HUES48 (cell line): ENCODE measurements at regions not wholly inside any gene's neighbourhood (a gene's known extent, or its start where the extent isn't known, plus 50 kb on each side); places are given as distances from the start of the nearest gene placed in this dataset.
"Not testable (repeated sequence)": the region's sequence is repeated elsewhere in the genome, so short reads cannot be mapped to it uniquely, and the experiment has no call there.

Source experiments
- H3K27ac ChIP-seq: one replicate; pipeline ENCODE4 v1.7.0; 2013; ENCODE audit warnings: low read depth, low read length, inconsistent platforms
- H3K27me3 ChIP-seq: 2 replicates; pipeline ENCODE4 v1.6.1; 2013; ENCODE audit warnings: mild to moderate bottlenecking, low read length; ENCODE audit not compliant: control insufficient read depth, insufficient read depth
- H3K36me3 ChIP-seq: 2 replicates; pipeline ENCODE4 v1.6.1; 2013; ENCODE audit warnings: low read length; ENCODE audit not compliant: control insufficient read depth, insufficient read depth
- H3K4me1 ChIP-seq: 2 replicates; pipeline ENCODE4 v1.6.1; 2013; ENCODE audit warnings: mild to moderate bottlenecking, low read length; ENCODE audit not compliant: control insufficient read depth, insufficient read depth
- H3K4me3 ChIP-seq: 2 replicates; pipeline ENCODE4 v1.5.1; 2013; ENCODE audit warnings: mild to moderate bottlenecking, low read depth, low read length
- H3K9ac ChIP-seq: 2 replicates; pipeline ENCODE4 v1.6.1; 2013; ENCODE audit warnings: mild to moderate bottlenecking, low read depth, low read length, moderate library complexity
- H3K9me3 ChIP-seq: 2 replicates; pipeline ENCODE4 v1.6.1; 2013; ENCODE audit warnings: low read length; ENCODE audit not compliant: control insufficient read depth, insufficient read depth

DNA sequence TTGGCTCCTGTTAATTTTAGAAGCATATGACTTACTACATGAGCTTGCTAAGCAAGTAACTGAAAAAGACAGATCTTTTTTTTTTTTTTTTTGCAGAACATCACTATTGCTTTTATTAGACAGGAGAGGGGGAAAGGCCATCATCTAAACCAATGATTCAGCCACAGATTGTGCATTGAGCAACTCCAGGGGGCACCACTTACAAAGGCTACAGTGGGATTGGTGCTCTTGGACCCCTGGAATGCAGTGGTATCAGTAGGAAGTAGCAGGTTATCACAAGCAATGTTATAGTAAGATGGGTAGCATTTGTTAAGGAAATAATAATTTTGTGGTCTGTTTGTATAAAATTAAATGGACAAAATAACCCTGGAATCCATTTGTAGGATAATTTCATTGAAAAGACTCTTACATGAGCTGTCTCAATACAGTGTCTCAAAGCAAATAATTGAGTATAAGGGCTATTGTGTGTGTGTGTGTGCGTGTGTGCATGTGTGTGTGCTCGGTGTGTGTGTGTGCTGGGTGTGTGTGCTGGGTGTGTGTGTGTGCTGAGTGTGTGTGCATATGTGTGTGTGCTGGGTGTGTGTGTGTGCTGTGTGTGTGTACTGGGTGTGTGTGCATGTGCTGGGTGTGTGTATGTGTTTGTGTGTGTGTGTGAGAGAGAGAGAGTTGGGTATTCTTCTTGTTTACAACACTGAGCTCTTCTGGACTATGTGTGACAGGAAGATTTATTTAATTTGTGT lies 296.3 kb downstream of the PCDH7 start:
- no peak overlapping the region for H3K9ac ChIP-seq
- no peak overlapping the region for H3K4me3 ChIP-seq
- H3K36me3 ChIP-seq = no peaks in the 10 kb centered on the region
- H3K27ac ChIP-seq = no peak overlapping the region
- no peaks in the 10 kb centered on the region for H3K9me3 ChIP-seq
- H3K27me3 ChIP-seq = no peaks in the 10 kb centered on the region
- no peaks in the 10 kb centered on the region; the same call in 1 of the 2 replicates for H3K4me1 ChIP-seq

DNA sequence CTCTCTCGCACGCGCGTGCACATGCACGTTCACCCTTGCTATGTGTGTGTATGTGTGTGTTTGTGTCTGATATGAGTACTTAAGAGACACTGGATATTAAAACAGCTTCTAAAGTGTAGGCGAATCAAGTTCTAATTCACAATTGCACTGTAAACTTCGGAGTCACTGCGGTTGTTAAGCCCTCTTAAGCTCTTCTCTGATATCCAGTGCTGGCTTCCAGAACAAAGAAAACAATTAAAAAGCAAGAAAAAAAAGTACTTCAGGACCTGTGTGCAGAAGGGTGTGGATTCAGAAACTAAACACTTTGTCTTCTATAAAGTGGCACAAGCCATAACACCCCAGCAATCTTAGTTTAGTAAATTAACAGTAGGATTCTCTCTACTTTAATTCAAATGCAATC lies 300.2 kb downstream of the PCDH7 start:
- no peak overlapping the region for H3K9ac ChIP-seq
- H3K4me1 ChIP-seq = no peaks in the 10 kb centered on the region; the same call in 1 of the 2 replicates
- no peak overlapping the region for H3K27ac ChIP-seq
- no peaks in the 10 kb centered on the region for H3K9me3 ChIP-seq
- no peaks in the 10 kb centered on the region for H3K27me3 ChIP-seq
- no peaks in the 10 kb centered on the region for H3K36me3 ChIP-seq
- no peak overlapping the region for H3K4me3 ChIP-seq

DNA sequence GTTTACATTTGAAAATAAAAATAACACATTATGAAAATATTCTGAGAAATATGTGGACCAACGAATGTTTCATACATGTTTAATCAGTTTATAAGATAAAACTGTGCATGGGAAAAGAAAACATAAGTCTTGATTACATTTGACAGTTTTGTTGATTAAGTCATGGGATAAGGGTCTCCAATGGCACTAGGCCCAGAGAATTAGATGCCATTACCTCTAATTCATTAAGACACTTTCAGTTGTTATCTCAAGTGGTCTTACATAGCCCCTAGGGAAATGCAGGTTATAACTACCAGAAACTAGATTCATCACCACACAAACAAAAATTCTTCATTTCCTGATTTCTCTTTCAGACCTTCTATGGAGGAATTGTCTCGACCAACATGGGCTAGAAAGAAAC lies 300.8 kb downstream of the PCDH7 start:
- no peaks in the 10 kb centered on the region for H3K27me3 ChIP-seq
- H3K27ac ChIP-seq = no peak overlapping the region
- no peak overlapping the region for H3K4me3 ChIP-seq
- no peak overlapping the region for H3K9ac ChIP-seq
- H3K9me3 ChIP-seq = no peaks in the 10 kb centered on the region
- H3K36me3 ChIP-seq = no peaks in the 10 kb centered on the region
- H3K4me1 ChIP-seq = no peaks in the 10 kb centered on the region; the same call in 1 of the 2 replicates

DNA sequence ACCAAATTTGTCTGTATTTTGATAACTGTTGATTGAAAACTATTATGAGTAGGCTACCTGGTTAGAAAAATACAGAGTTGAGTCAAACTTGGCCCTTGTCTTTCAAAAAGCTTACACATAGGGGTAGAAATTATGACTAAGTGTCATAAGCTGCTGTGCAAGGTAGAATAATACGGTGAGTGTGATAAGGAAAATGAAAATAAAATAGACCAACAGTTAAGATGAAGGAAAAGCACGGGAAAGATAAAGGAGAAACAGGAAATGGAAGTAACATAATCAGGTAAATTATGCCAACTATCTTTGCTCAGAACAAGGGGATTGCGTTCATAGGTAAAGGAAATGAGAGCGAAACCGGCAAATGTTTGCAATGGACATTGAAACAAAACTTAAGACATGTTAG lies 302.5 kb downstream of the PCDH7 start:
- no peak overlapping the region for H3K4me3 ChIP-seq
- H3K27me3 ChIP-seq = no peaks in the 10 kb centered on the region
- no peaks in the 10 kb centered on the region for H3K9me3 ChIP-seq
- H3K4me1 ChIP-seq = no peaks in the 10 kb centered on the region; the same call in 1 of the 2 replicates
- H3K9ac ChIP-seq = no peak overlapping the region
- H3K36me3 ChIP-seq = no peaks in the 10 kb centered on the region
- no peak overlapping the region for H3K27ac ChIP-seq

DNA sequence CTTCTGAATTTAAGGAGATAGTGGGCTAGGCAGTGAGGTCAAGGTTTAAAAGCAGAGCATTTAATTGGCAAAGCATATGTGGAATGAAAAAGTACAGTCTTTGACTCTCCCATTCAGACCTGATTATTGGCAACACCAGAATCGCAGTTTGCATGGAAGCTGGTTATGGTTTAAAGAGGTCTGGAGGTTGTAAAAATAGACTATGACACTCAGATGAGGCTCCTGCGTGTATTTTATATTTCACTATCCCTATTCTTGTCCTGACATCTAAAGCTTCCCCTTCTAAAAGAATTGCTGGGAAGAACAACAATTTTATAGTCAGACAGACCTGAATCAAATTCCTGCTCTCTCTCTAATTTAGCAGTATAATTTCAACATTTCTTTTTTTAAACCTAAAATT lies 302.9 kb downstream of the PCDH7 start:
- H3K27ac ChIP-seq = no peak overlapping the region
- no peak overlapping the region for H3K9ac ChIP-seq
- no peaks in the 10 kb centered on the region for H3K36me3 ChIP-seq
- H3K27me3 ChIP-seq = no peaks in the 10 kb centered on the region
- H3K4me1 ChIP-seq = no peaks in the 10 kb centered on the region; the same call in 1 of the 2 replicates
- H3K4me3 ChIP-seq = no peak overlapping the region
- no peaks in the 10 kb centered on the region for H3K9me3 ChIP-seq

DNA sequence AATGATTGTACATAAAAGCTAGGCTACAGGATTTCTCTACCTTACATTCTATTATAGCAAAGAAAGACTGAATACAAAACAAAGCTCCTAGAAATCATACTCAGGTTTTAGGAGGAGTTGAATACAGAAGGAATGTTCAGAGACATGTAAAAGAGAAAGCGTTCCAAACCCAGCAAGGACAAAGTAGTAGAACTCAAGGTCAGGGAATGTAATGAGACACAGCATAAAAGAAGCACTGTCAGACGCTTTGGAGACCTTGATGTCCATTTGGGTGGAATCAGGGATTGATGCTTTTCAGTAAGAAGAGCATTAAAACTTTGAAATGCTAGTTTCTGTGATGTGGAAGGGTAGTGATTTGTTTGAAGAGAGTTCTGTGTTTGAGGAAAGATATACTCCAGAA lies 303.6 kb downstream of the PCDH7 start:
- H3K4me3 ChIP-seq = no peak overlapping the region
- H3K36me3 ChIP-seq = no peaks in the 10 kb centered on the region
- no peak overlapping the region for H3K9ac ChIP-seq
- no peaks in the 10 kb centered on the region; the same call in 1 of the 2 replicates for H3K4me1 ChIP-seq
- H3K9me3 ChIP-seq = no peaks in the 10 kb centered on the region
- no peaks in the 10 kb centered on the region for H3K27me3 ChIP-seq
- no peak overlapping the region for H3K27ac ChIP-seq

DNA sequence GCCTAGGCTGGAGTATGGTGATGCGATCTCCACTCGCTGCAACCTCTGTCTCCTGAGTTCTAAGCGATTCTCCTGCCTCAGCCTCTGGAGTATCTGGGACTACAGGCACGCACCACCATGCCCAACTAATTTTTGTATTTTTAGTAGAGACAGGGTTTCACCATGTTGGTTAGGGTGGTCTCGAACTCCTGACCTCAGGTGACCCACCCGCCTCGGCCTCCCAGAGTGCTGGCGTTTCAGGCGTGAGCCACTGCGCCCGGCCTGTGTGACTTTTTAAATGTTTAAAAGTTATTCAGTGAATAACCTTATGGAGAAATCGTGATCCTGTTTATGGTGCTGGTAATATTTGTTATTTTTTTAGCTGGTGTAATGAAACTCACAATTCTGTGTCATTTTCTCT lies 304.6 kb downstream of the PCDH7 start:
- H3K4me3 ChIP-seq, H3K9me3 ChIP-seq, H3K9ac ChIP-seq, H3K27me3 ChIP-seq, H3K36me3 ChIP-seq, H3K4me1 ChIP-seq, H3K27ac ChIP-seq: not testable (repeated sequence)

DNA sequence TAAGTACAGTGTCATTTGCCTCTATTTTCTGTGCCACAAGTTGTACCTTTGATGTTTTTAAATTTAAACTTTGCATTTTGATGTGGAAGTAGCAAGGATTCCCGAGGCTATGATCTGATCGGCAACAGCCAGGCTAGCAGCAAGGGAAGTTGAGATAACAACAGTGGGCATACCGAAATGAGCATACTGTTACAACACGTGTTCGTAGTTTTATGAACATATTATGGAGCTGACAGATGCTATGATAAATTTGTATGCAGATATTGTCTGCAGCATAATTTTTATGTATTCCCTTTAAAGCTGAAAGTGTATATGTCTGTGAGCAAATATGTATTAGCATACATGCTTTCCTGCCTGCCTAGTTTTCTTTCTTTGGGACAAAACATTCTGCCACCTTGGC lies 306.1 kb downstream of the PCDH7 start:
- H3K9ac ChIP-seq = no peak overlapping the region
- H3K4me1 ChIP-seq = peaks cover 21% of the 10 kb centered on the region
- no peaks in the 10 kb centered on the region for H3K9me3 ChIP-seq
- no peak overlapping the region for H3K27ac ChIP-seq
- H3K36me3 ChIP-seq = no peaks in the 10 kb centered on the region
- H3K4me3 ChIP-seq = no peak overlapping the region
- no peaks in the 10 kb centered on the region for H3K27me3 ChIP-seq

DNA sequence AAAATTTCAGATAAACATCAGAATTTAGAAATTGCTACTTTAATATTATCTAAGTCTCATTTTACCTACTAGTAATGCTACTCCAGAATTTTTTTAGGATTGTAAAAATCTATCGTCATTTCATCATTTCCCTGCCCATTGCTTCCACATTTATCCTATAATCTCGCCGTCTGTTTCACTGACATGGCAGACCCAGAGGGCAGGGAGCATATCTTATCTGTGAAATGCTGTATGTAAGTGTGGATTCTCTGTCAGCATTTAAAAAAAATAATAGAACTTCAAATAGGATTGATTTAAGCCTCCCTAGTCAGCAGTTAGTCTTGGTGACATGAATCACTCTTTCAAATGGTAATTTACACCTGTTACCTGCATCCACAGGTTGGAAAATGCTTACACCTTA lies 314.4 kb downstream of the PCDH7 start:
- peaks cover 25% of the 10 kb centered on the region for H3K4me1 ChIP-seq
- no peak overlapping the region for H3K27ac ChIP-seq
- no peak overlapping the region for H3K9ac ChIP-seq
- no peaks in the 10 kb centered on the region for H3K27me3 ChIP-seq
- no peaks in the 10 kb centered on the region for H3K9me3 ChIP-seq
- no peak overlapping the region for H3K4me3 ChIP-seq
- no peaks in the 10 kb centered on the region for H3K36me3 ChIP-seq

DNA sequence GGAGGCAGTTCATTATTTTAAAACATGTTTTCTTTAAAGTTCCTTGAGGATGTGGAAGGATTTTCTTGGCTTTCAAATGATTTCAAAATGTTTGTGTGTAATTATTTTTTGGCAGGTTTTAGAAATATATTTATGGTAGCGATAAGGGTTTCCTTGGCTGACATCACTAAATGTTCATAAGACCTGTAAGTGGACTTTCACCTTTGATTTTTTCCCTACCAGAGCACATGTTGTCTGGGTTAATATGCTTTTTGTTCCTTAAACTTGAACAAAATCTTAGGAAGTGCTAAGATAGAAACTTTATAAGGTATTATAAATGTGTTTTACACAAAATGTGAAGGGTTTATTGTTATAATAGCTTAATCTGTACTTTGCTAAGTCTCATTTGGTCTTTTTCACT lies 315.6 kb downstream of the PCDH7 start:
- Histone ChIP-seq H3K4me1 (peaks cover 17% of the 10 kb centered on the region), H3K36me3 (no peaks in the 10 kb centered on the region), H3K27me3 (no peaks in the 10 kb centered on the region), H3K9me3 (no peaks in the 10 kb centered on the region), H3K27ac (no peak overlapping the region), H3K4me3 (no peak overlapping the region), H3K9ac (no peak overlapping the region)

DNA sequence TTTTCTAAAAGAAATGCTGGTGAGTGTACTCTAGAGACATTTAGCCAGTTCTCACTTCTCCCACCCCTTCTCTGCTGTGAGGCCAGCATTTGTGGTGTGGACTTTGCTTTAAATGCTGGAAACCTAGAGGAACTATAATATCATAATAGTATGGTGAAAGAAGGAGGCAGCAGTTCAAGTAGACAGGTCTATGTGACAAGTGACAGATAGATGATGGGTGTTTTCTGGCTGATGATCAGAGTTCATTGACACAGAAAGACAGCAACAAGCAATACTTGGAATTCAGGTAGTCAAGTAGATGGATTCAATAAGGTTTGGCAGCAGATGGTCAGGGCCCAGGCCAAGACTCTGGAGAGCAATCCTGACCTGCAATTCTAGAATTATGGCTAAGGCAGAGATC lies 317.5 kb downstream of the PCDH7 start:
- H3K4me1 ChIP-seq = peaks cover 29% of the 10 kb centered on the region
- no peak overlapping the region for H3K9ac ChIP-seq
- no peaks in the 10 kb centered on the region for H3K27me3 ChIP-seq
- H3K36me3 ChIP-seq = no peaks in the 10 kb centered on the region
- H3K27ac ChIP-seq = no peak overlapping the region
- H3K9me3 ChIP-seq = no peaks in the 10 kb centered on the region
- no peak overlapping the region for H3K4me3 ChIP-seq
